ENCODE measurements at regions not wholly inside any gene's neighbourhood (a gene's known extent, or its start where the extent isn't known, plus 50 kb on each side); places are given as distances from the start of the nearest gene placed in this dataset.

DNA sequence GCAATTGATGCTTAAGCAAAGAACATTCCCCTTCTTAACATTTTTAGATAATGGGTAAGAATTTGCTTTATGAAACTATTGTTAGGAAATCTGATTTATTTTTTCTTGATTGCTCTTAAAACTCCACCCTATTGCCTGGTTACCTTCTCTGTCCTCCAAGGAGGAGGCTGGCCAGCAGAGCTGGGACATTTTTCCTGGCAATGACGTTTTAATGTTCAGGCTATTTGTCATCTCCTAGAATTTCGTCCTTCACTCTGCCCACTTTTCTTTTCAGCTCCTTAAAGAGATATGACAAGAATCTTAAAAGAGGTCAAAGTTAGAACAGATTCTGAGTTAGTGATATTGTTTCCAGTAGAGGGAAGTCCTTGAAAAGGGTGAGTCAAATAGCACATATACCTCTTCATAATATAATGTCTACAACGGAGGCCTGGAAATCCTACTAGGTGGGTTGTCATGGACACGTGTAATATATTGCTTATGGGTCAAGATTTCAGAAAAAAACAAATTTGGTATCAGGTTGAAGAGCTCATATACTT is 141.0 kb downstream of the CMPK2 start:
- ChIA-PET POLR2A (no interaction called here), CTCF (no interaction called here)
- DNase-seq (no peak), ATAC-seq (no peak)
- Mint-ChIP-seq H3K4me3 (no peak overlapping the region), H3K4me1 (ENCODE audit: low read depth) (no peaks in the 10 kb centered on the region), H3K27me3 (ENCODE audit: low read depth) (no peaks in the 10 kb centered on the region), H3K27ac (no peak overlapping the region), H3K36me3 (ENCODE audit: low read depth) (no peaks in the 10 kb centered on the region), H3K9me3 (ENCODE audit: insufficient read depth) (no peaks in the 10 kb centered on the region)

DNA sequence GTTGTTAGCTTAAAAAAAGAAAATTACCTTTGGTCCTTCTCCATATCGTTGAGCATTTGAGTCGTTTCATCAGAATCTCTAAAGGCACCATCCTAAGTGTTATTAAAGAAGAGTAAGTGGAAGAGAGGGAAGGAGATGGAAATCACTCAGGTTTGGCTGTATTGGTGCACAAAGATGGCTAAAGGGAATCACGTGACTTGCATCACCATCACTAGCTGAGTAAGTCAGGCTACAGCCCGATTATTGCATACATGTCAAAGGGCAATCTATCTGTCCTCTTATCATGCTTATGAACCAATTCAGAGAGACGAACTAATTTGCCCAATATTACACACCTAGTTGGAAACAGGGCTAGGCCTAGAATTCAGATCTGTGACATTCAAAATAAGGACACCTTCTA is 137.6 kb downstream of the CMPK2 start:
- Mint-ChIP-seq H3K9me3 (ENCODE audit: insufficient read depth) (no peaks in the 10 kb centered on the region), H3K4me1 (ENCODE audit: low read depth) (no peaks in the 10 kb centered on the region), H3K36me3 (ENCODE audit: low read depth) (no peaks in the 10 kb centered on the region), H3K27ac (no peak overlapping the region), H3K27me3 (ENCODE audit: low read depth) (no peaks in the 10 kb centered on the region), H3K4me3 (no peak overlapping the region)
- CTCF ChIA-PET, result no interaction called here
- DNase-seq (no peak), ATAC-seq (no peak)
- POLR2A ChIA-PET, result no interaction called here

DNA sequence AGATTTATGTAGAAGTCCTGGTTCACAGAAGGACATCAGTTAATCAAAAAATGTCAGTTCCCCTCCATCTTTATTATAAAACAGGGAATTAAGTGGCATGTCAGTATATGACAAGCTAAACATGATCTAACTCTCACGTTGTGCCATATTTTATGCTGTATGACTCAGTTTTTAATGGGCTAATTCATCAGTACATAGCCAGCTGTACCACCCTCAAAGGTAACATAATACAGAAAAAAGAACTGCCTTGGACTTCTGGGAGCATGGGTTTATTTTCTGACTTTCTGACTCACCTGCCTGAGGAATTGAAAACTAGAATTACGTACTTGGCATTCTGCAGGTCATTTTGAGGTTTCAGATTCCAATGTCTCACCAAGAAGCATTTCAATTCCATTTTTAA is 135.7 kb downstream of the CMPK2 start:
- Mint-ChIP-seq H3K9me3 (ENCODE audit: insufficient read depth) (no peaks in the 10 kb centered on the region), H3K4me1 (ENCODE audit: low read depth) (no peaks in the 10 kb centered on the region), H3K27me3 (ENCODE audit: low read depth) (peaks cover 5% of the 10 kb centered on the region), H3K4me3 (no peak overlapping the region), H3K36me3 (ENCODE audit: low read depth) (no peaks in the 10 kb centered on the region), H3K27ac (no peak overlapping the region)
- ChIA-PET POLR2A (no interaction called here), CTCF (no interaction called here)
- ATAC-seq, result no peak
- no peak for DNase-seq

DNA sequence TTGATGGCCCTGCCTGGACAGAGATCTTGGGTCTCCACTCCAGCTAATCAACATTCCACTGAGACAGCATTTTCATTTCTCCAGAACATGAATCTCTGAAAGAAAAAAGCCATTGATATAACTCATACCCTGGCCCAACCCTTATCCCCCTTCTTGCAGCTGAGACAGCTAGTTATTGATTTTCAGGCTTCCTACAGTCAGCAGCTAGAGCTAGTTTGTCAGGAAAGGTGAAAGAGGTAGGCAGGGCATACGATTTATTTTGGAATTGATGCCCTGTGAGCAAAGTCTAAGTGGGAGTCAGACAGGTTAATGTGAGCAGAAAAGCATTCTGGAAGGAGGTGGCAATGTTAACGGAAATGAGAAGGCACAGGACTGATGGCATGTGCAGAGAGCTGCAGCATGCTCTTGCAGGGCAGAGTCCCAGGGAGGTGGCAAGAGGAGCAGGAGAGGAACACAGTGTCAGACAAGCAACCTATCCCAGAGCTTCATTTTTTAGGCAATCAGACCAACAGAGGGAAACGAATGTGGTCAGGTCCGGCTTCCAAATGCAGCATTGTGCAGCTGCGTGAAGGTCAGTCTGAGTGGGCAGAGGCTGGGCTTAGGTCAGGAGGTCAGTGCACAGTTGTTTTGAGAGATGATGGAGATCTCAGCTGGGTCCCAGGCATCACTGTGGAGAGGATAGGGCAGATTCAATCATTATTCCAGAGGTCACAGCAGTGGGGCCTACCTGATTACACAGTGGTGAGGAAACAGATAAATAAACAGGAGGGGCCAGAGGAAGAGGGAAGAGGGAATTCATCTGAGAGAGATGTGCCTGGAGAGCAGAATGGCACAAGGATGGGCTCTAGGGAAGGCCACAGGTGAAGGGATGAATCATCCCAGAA is 134.8 kb downstream of the CMPK2 start:
- no peak overlapping the region for H3K27ac Mint-ChIP-seq
- POLR2A ChIA-PET, result no interaction called here
- H3K4me1 Mint-ChIP-seq (ENCODE audit: low read depth), result no peaks in the 10 kb centered on the region
- CTCF ChIA-PET, result no interaction called here
- H3K9me3 Mint-ChIP-seq (ENCODE audit: insufficient read depth), result no peaks in the 10 kb centered on the region
- peaks cover 5% of the 10 kb centered on the region for H3K27me3 Mint-ChIP-seq (ENCODE audit: low read depth)
- no peak for DNase-seq
- no peaks in the 10 kb centered on the region for H3K36me3 Mint-ChIP-seq (ENCODE audit: low read depth)
- no peak overlapping the region for H3K4me3 Mint-ChIP-seq
- no peak for ATAC-seq

DNA sequence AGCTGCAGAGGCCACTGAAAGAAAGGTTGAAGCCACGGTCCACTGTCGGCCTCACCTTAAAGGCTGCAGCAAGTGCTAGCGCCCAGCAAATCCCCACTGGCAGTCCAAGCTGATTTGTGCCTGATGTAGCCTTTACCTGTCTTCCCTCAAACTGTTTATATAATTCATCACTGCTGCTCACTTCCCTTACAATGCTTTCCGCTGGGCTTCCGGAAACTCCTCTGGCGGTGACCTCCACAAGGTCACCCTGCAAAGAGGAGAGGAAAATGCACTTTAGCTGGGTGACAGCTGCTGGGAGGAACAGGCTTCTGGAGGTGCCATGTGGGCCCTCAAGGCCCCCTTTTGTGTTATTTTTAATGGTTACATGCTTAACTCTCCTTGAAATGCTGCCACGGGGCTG is 126.2 kb downstream of the CMPK2 start:
- Mint-ChIP-seq H3K9me3 (ENCODE audit: insufficient read depth) (no peaks in the 10 kb centered on the region), H3K27ac (no peak overlapping the region), H3K36me3 (ENCODE audit: low read depth) (no peaks in the 10 kb centered on the region), H3K27me3 (ENCODE audit: low read depth) (peaks cover 2% of the 10 kb centered on the region), H3K4me1 (ENCODE audit: low read depth) (no peaks in the 10 kb centered on the region), H3K4me3 (no peak overlapping the region)
- no peak for ATAC-seq
- POLR2A ChIA-PET, result interaction anchor here (0.6 kb wide), 1 partner anchor 26 kb away, joined by 3 read pairs; no protein-coding TSS in a partner anchor
- CTCF ChIA-PET, result no interaction called here
- DNase-seq, result no peak

DNA sequence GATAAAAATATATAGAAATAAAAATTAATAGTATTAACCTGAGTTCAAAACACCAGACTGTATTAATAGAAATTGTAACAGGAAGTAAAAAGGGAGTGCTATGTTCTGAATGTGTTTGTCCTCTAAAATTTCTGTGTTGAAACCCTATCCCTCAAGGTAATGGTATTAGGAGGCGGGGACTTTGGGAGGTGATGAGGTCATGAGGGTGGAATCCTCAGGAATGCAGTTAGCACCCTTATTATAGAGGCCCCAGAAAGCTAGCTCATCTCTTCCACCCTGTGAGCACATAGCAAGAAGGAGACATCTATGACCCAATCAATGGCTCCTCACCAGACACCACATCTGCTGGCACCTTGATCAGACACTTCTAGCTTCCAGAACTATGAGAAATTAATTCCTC is 124.5 kb downstream of the CMPK2 start:
- CTCF ChIA-PET, result no interaction called here
- H3K4me3 Mint-ChIP-seq, result no peak overlapping the region
- no peaks in the 10 kb centered on the region for H3K36me3 Mint-ChIP-seq (ENCODE audit: low read depth)
- POLR2A ChIA-PET, result no interaction called here
- H3K27me3 Mint-ChIP-seq (ENCODE audit: low read depth), result peaks cover 3% of the 10 kb centered on the region
- ATAC-seq, result no peak
- H3K27ac Mint-ChIP-seq, result no peak overlapping the region
- H3K4me1 Mint-ChIP-seq (ENCODE audit: low read depth), result no peaks in the 10 kb centered on the region
- H3K9me3 Mint-ChIP-seq (ENCODE audit: insufficient read depth), result no peaks in the 10 kb centered on the region
- no peak for DNase-seq

DNA sequence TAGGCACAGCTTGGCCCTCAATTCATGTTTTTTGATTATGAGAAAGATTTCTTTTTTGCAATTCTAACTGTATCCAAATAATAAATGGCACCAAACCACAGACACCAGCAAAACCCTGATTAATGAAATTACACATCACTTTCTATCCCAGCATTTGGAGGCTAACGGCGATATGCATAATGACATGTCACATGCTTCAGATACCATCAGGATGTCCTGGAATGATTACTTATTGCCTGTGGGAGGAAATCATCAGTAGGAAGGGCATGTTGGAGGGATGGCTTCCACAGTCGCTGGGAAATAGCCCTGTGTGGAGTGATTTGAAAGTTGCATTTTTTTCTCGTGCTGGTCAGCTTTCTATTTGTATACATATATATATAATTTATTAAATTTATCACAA is 121.7 kb downstream of the CMPK2 start:
- Mint-ChIP-seq H3K36me3 (ENCODE audit: low read depth) (no peaks in the 10 kb centered on the region), H3K27me3 (ENCODE audit: low read depth) (peaks cover 11% of the 10 kb centered on the region), H3K9me3 (ENCODE audit: insufficient read depth) (no peaks in the 10 kb centered on the region), H3K27ac (no peak overlapping the region), H3K4me1 (ENCODE audit: low read depth) (no peaks in the 10 kb centered on the region), H3K4me3 (no peak overlapping the region)
- POLR2A ChIA-PET, result no interaction called here
- CTCF ChIA-PET, result no interaction called here
- no peak for ATAC-seq
- DNase-seq, result no peak

DNA sequence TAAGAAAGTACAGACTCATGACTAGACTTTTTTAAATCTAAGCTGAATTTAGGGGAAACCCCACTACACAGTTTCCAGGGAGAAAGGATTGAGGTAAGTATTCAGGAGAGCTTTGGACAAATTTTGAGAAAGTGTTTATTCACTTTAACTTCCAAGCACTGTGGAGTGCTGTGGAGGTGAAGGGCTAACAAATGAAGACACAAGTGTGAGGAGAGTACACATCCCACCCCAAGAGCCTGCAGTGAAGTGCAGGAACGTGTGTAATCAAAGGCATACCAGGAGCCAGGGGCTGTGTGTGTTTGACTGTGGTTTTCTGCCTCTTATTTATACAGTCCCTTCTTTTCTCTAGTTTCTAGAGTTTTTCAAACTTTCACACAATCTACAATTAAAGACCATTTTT is 118.3 kb downstream of the CMPK2 start:
- ATAC-seq, result no peak
- H3K4me1 Mint-ChIP-seq (ENCODE audit: low read depth), result no peaks in the 10 kb centered on the region
- H3K9me3 Mint-ChIP-seq (ENCODE audit: insufficient read depth), result no peaks in the 10 kb centered on the region
- no peaks in the 10 kb centered on the region for H3K36me3 Mint-ChIP-seq (ENCODE audit: low read depth)
- no peak overlapping the region for H3K27ac Mint-ChIP-seq
- ChIA-PET CTCF (no interaction called here), POLR2A (no interaction called here)
- no peak overlapping the region for H3K4me3 Mint-ChIP-seq
- no peak for DNase-seq
- H3K27me3 Mint-ChIP-seq (ENCODE audit: low read depth), result peaks cover 22% of the 10 kb centered on the region

DNA sequence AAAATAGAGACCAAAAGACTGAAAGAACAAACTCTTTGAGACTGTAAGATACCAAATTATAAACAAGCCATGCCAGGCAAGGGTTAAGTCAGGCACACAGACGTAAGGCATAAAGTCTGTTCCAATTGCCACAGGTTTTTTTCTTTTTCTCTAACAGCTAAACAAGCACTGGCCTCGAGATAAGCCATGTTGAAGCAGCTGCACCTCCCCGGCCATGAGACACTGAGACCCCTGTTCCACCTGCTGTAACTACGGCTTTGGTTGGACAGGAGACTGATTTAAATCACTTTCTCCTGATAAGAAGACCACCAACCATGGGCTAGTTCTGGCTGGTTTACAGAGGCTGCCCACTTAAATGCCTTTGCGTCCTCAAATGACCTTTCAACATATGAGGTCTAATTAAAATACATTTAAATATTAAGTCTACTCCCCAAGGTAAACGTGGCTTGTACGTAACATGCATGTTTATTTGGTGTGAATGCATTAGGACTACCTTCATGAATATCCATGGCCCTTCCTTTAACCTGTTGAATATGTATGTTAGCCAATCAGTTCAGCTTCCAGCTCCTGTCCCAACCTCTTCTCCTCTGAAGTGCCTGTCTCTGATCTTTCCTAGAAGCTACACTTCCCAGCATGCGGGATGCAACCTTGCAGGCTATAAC is 117.2 kb downstream of the CMPK2 start:
- no peaks in the 10 kb centered on the region for H3K9me3 Mint-ChIP-seq (ENCODE audit: insufficient read depth)
- CTCF ChIA-PET, result no interaction called here
- H3K36me3 Mint-ChIP-seq (ENCODE audit: low read depth), result no peaks in the 10 kb centered on the region

DNA sequence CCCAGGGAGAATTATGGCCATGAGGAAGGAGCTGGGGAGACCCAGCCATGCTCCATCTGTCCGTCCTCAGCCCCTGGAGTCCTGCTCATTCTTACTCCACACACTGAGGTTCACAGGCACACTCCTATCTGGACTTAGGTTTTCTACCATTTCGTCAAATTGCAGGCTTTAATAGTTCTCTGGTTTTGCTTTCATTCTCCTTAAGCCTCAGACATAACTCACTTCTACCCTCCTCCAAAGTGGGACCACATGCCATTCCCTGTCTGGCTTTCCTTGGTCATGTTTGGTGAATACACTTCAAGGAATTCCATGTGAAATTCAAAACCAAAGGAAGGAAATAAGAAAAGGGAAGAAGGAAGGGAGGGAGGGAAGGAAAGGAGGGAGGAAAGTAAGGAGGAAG is 115.7 kb downstream of the CMPK2 start:
- POLR2A ChIA-PET, result no interaction called here
- no peaks in the 10 kb centered on the region for H3K9me3 Mint-ChIP-seq (ENCODE audit: insufficient read depth)
- CTCF ChIA-PET, result interaction anchor here (1.1 kb wide), 1 partner anchor 23 kb away, joined by 3 read pairs; no protein-coding TSS in a partner anchor

More for the DNA sequence above, 117.2 kb downstream of the CMPK2 start:
- POLR2A ChIA-PET, result interaction anchor here (0.6 kb wide), 1 partner anchor 1017 kb away, joined by 5 read pairs; no protein-coding TSS in a partner anchor
- Mint-ChIP-seq H3K4me1 (ENCODE audit: low read depth) (no peaks in the 10 kb centered on the region), H3K4me3 (no peak overlapping the region), H3K27me3 (ENCODE audit: low read depth) (peaks cover 27% of the 10 kb centered on the region), H3K27ac (no peak overlapping the region)
- DNase-seq (no peak), ATAC-seq (no peak)

DNA sequence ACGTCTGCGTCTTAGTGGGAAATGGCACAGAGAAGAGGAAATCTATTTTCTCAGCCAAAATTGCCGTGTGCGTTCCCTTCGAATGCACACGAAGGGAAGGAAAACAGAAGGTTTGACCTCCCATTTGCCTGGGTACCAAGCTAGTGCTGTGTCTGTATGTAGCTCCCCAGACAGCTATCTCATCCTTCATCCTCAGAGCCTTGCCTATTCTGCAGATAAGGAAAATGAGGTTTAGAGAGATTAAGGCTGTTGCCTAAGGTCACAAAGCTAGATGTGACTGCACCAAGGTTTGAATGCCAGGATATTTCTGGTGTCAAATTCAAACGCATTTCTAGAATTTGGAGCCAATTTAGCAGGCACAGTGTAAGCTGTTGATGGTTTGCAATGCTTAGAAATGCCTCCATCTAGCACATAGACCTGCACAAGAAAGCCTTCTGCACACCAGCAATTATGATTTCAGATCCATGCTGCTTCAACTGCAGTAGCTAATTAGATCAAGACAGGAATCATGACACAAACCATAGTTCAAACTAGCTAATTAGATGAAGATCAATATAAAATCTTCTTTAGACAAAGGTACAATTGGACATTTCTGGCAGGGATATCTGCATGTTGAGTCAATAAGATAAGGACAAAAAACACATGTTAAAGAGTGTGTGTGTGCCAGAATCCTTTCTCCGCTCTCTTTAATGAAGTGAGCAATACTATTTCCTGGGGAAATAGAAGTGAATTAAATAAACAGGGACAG is 115.1 kb downstream of the CMPK2 start:
- ATAC-seq, result no peak
- POLR2A ChIA-PET, result no interaction called here
- H3K4me1 Mint-ChIP-seq (ENCODE audit: low read depth), result no peaks in the 10 kb centered on the region
- no peaks in the 10 kb centered on the region for H3K9me3 Mint-ChIP-seq (ENCODE audit: insufficient read depth)
- no peak overlapping the region for H3K4me3 Mint-ChIP-seq
- no peak overlapping the region for H3K27ac Mint-ChIP-seq
- no peak for DNase-seq
- CTCF ChIA-PET, result interaction anchor here (1.1 kb wide), 1 partner anchor 22 kb away, joined by 3 read pairs; no protein-coding TSS in a partner anchor
- H3K36me3 Mint-ChIP-seq (ENCODE audit: low read depth), result no peaks in the 10 kb centered on the region
- H3K27me3 Mint-ChIP-seq (ENCODE audit: low read depth), result peaks cover 27% of the 10 kb centered on the region

More for the DNA sequence above, 115.7 kb downstream of the CMPK2 start:
- Mint-ChIP-seq H3K4me3 (no peak overlapping the region), H3K27ac (no peak overlapping the region), H3K36me3 (ENCODE audit: low read depth) (no peaks in the 10 kb centered on the region), H3K4me1 (ENCODE audit: low read depth) (no peaks in the 10 kb centered on the region), H3K27me3 (ENCODE audit: low read depth) (peaks cover 27% of the 10 kb centered on the region)
- ATAC-seq, result no peak
- DNase-seq, result no peak

DNA sequence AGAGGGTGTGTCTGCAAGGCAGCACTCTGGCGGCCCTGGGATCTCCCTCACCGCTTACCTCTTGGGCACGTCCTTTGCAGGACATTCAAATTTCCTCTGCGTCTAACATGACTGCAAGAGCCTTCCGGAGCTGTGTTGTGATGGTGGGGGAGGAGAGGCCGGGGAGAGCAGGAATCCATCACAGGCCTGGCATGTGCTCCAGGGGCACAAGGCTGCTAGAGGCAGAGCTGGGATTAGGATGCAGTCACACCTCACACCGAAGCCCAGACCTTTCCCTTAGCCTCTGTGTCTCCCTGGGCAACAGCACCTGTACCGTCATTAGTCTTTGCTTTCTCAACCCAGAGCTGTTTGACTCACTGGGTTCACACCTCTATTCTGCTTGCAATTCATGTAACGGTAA is 111.3 kb downstream of the CMPK2 start:
- Mint-ChIP-seq H3K9me3 (ENCODE audit: insufficient read depth) (no peaks in the 10 kb centered on the region), H3K4me3 (no peak overlapping the region), H3K36me3 (ENCODE audit: low read depth) (no peaks in the 10 kb centered on the region), H3K4me1 (ENCODE audit: low read depth) (no peaks in the 10 kb centered on the region), H3K27ac (no peak overlapping the region), H3K27me3 (ENCODE audit: low read depth) (peaks cover 16% of the 10 kb centered on the region)
- ATAC-seq (no peak), DNase-seq (no peak)
- POLR2A ChIA-PET, result no interaction called here
- CTCF ChIA-PET, result interaction anchor here (0.7 kb wide), 1 partner anchor 19 kb away, joined by 4 read pairs; no protein-coding TSS in a partner anchor

Measured in activated CD8-positive, alpha-beta T cell treated with anti-CD3 and anti-CD28 coated beads, Interleukin-2, amount 10 ng/mL, durations not matched to agents 7 days and 5 days (primary cell).